Stomach (tissue), 8 donors: ENCODE measurements at regions not wholly inside any gene's neighbourhood (a gene's known extent, or its start where the extent isn't known, plus 50 kb on each side); places are given as distances from the start of the nearest gene placed in this dataset.
A peak's percentile ranks its signal among the peaks of the same experiment; 100 is the strongest.

Experiments used
- DNase-seq, 2 donors: peaks; one replicate each; pipeline versions ENCODE4 v3.0.0 to v3.0.0-alpha.2; 2013 to 2019
- H3K27ac ChIP-seq, 5 donors: fragments of 200-600 bp in 4 of 5; sonication (generic) in 4 of 5; one replicate each; pipeline ENCODE4 v1.5.1; 2013 to 2019; ENCODE audit warnings: mild to moderate bottlenecking in 1 of 5, moderate library complexity in 1 of 5
- H3K27me3 ChIP-seq, 3 donors: fragments of 200-600 bp; sonication (generic); one replicate each; pipeline ENCODE4 v1.5.1; 2017 to 2019; ENCODE audit warnings: mixed run types in 1 of 3
- H3K36me3 ChIP-seq, 4 donors: fragments of 200-600 bp; sonication (generic); 1 replicate in 3 of 4; 2 replicates in 1 of 4; pipeline ENCODE4 v1.5.1; 2016 to 2019
- H3K4me1 ChIP-seq, 4 donors: fragments of 200-600 bp; sonication (generic); one replicate each; pipeline ENCODE4 v1.5.1; 2016 to 2019
- H3K4me3 ChIP-seq, 4 donors: fragments of 200-600 bp; sonication (generic) in 3 of 4; one replicate each; pipeline ENCODE4 v1.5.1; 2016 to 2019; ENCODE audit warnings: mild to moderate bottlenecking in 1 of 4
- H3K9me3 ChIP-seq, 4 donors: fragments of 200-600 bp; sonication (generic); one replicate each; pipeline ENCODE4 v1.5.1; 2016 to 2019
- CTCF ChIP-seq, 7 experiments: fragments of 450-650 bp in 4 of 7; fragments of 200-600 bp in 3 of 7; sonication (generic) in 3 of 7; IDR thresholded peaks; one replicate each; pipeline ENCODE4 v1.5.1; 2016 to 2019; ENCODE audit warnings: antibody characterized with exemption in 7 of 7, control low read depth in 2 of 7, mild to moderate bottlenecking in 1 of 7
- EP300 ChIP-seq: sonication (generic); formaldehyde crosslinking; IDR thresholded peaks from one replicate; pipeline ENCODE4 v1.6.1; 2017; ENCODE audit warnings: antibody characterized with exemption
- POLR2A ChIP-seq, 4 donors: fragments of 450-650 bp; IDR thresholded peaks; one replicate each; pipeline ENCODE4 v1.6.1; 2016; ENCODE audit warnings: antibody characterized with exemption in 4 of 4, control low read depth in 2 of 4, mild to moderate bottlenecking in 1 of 4, moderate library complexity in 1 of 4
- POLR2AphosphoS5 ChIP-seq, 3 donors: sonication (generic); formaldehyde crosslinking; IDR thresholded peaks; one replicate each; pipeline ENCODE4 v1.6.1; 2016; ENCODE audit warnings: antibody characterized with exemption in 3 of 3
- WGBS, 5 donors: extraction: QIAGEN DNeasy Blood & Tissue Kit in 3 of 5; methylation state at CpG; one replicate each; pipeline versions ENCODE4 v1.1.5 to v1.1.7; 2013 to 2018; 5-methylcytosine and 5-hydroxymethylcytosine counted together
- intact Hi-C: fragments of 100-400 bp; cut with DNase I; formaldehyde crosslinking; loops from one replicate; pipeline ENCODE4 v1.15.1; 2023; ENCODE audit warnings: low total_unique reads
- donor health status: healthy with polysubstance abuse.
- donor health status: Bipolar disorder and iron deficiency.
- donor health status: healthy.

- Histone ChIP-seq H3K9me3 (peaks cover 0 to 14% (median 4%) of the 10 kb centered on the region in 4 donors), H3K27ac (no peak overlapping the region), H3K4me3 (no peak overlapping the region), H3K27me3 (no peaks in the 10 kb centered on the region), H3K4me1 (no peaks in the 10 kb centered on the region), H3K36me3 (no peaks in the 10 kb centered on the region)
- intact Hi-C loops = no loop called here
- no peak for TF ChIP-seq POLR2A (IDR thresholded peaks at IDR 0.05)
- no peak for TF ChIP-seq CTCF (IDR thresholded peaks at IDR 0.05)
- no peak for TF ChIP-seq EP300
- TF ChIP-seq POLR2AphosphoS5 (IDR thresholded peaks at IDR 0.05) = no peak
- no peak for DNase-seq
Measured at GRCh38 chr6:85887461-85887860, 244.8 kb upstream of the SYNCRIP start.

- peaks cover 0 to 1% (median 0%) of the 10 kb centered on the region in 4 donors for H3K9me3 ChIP-seq
- H3K27me3 ChIP-seq = no peaks in the 10 kb centered on the region
- DNase-seq = no peak
- no peak overlapping the region for H3K4me3 ChIP-seq
- peaks cover 14 to 39% (median 30%) of the 10 kb centered on the region in 4 donors for H3K4me1 ChIP-seq
- H3K36me3 ChIP-seq = no peaks in the 10 kb centered on the region
- WGBS, 5 donors = 90 to 95% (median 90%) methylated on average over 5 of the region's 5 CpGs
- no peak overlapping the region for H3K27ac ChIP-seq
- TF ChIP-seq POLR2A (IDR thresholded peaks at IDR 0.05) (no peak), CTCF (IDR thresholded peaks at IDR 0.05) (no peak), POLR2AphosphoS5 (IDR thresholded peaks at IDR 0.05) (no peak), EP300 (no peak)
- intact Hi-C loops = no loop called here
Measured at GRCh38 chr6:85868685-85869084, 226.0 kb upstream of the SYNCRIP start.

GRCh38 chr6:85867595-85867994, 224.9 kb upstream of the SYNCRIP start:
- Histone ChIP-seq H3K27ac (peak overlapping the region in 2 of 5 donors; percentile 61 to 79), H3K36me3 (no peaks in the 10 kb centered on the region), H3K27me3 (no peaks in the 10 kb centered on the region), H3K9me3 (no peaks in the 10 kb centered on the region), H3K4me1 (peaks cover 14 to 39% (median 30%) of the 10 kb centered on the region in 4 donors), H3K4me3 (no peak overlapping the region)
- DNase-seq = peak in 1 of 2 donors; percentile 9
- intact Hi-C loops = no loop called here
- TF ChIP-seq POLR2A (IDR thresholded peaks at IDR 0.05) = no peak
- TF ChIP-seq POLR2AphosphoS5 (IDR thresholded peaks at IDR 0.05) = no peak
- no peak for TF ChIP-seq EP300
- no peak for TF ChIP-seq CTCF (IDR thresholded peaks at IDR 0.05)

GRCh38 chr6:85866758-85867401, 224.2 kb upstream of the SYNCRIP start:
- H3K4me3 ChIP-seq = no peak overlapping the region
- intact Hi-C loops = no loop called here

More at GRCh38 chr6:85866758-85867401, 224.2 kb upstream of the SYNCRIP start:
- no peaks in the 10 kb centered on the region for H3K36me3 ChIP-seq
- H3K27me3 ChIP-seq = no peaks in the 10 kb centered on the region
- peaks cover 14 to 39% (median 30%) of the 10 kb centered on the region in 4 donors for H3K4me1 ChIP-seq
- H3K9me3 ChIP-seq = no peaks in the 10 kb centered on the region
- no peak for DNase-seq
- WGBS, 5 donors = 71 to 82% (median 77%) methylated on average over 10 of the region's 10 CpGs
- no peak for TF ChIP-seq EP300
- TF ChIP-seq CTCF (IDR thresholded peaks at IDR 0.05) = no peak
- TF ChIP-seq POLR2AphosphoS5 (IDR thresholded peaks at IDR 0.05) = no peak
- TF ChIP-seq POLR2A (IDR thresholded peaks at IDR 0.05) = no peak
- peak overlapping the region; percentile 11 to 79 (median 67) for H3K27ac ChIP-seq
